GM18907 (cell line): ENCODE measurements at regions not wholly inside any gene's neighbourhood (a gene's known extent, or its start where the extent isn't known, plus 50 kb on each side); places are given as distances from the start of the nearest gene placed in this dataset.

ENCODE experiments used
- ATAC-seq: cut with Tn5 transposase; IDR thresholded peaks from one replicate; pipeline ENCODE4 v1.9.1; 2021; ENCODE audit warnings: mild to moderate bottlenecking, moderate library complexity; ENCODE audit not compliant: unreplicated experiment

GRCh38 chr13:50585674-50586413 is 257.6 kb downstream of the DLEU7 start:
- ATAC-seq = no peak

GRCh38 chr13:50586414-50587083 is 256.9 kb downstream of the DLEU7 start:
- ATAC-seq = no peak

DNA sequence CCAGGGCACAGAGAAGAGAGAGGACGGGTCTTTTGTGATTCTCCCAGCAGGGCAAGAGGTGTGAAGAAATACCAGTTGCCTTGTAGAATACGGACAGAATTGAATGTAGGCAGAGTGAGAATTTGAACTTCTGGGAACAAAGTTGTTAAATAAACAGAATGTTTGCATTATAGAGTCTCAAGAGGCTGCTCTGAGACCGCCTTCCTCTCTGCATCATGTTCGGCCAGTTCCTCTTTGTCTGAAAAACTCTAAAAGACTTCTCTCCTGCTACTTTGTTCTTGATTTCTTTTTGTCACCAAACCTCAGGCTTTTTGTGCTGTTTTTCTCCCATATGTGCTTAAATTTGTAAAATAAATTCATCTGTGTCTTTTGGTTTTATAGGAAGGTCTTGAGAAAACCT is 256.4 kb downstream of the DLEU7 start:
- no peak for ATAC-seq

DNA sequence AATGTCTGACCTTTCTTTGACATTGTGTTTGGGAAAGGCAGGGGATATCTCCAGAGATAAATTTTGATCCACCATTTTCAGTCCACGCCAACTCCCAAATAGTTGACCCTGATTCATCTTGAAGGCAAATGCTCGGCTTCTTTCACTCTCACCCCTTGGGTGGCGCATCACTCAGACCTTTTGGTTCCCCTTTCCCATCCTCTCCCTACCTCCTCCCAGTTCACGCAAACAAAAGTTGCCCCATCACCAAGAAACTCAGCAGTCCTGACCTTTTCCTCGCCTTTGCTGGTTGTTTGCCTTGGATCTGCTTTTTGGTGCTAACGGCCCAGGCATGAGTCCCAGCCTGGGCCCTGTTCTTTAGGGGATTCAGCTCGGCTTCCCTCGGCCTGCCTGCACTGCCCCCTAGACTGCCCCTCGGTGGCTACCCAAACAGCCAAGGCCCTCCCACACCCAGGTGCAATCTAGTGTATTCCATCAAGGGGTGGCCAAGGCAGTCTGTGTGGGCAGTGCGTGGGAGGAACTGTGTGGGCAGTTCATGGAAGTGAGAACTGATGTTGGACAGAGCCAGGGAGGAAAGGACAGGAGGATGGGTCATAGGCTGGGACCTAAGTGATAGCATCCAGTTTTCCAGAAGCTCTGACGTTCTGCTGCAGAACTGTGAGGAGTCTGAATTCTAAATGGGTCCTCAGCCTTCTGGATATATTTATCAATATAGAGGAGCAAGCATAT is 255.7 kb downstream of the DLEU7 start:
- no peak for ATAC-seq

DNA sequence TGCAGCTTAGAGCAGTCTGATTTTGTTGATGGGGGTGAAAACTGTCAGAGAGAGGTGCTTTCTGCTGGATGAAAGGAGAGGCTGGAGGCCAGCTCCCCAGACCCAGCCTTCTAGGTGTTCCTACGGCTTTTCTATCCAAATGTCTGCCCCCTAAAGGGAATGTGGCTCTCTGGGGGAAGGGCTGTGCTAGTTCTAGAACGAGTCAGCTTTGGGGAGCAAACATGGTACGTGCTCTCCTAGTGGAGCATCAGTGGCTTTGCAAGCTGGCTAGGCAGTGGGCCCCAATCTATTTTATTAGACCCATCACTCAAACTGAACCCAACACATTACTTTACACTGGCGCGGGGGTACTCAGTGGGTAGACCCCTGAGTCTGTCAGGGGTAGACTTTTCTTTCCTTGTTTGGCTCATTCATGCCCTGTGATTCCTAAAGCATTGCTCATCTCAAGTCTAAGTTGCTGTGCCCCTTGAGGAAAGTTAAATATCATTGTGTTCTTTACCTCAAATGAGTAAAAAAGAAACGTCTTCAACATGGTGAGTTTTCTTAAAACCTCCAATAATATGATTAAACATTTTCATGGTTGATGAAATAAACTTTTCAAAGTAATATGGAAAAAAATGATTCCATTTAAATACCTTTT is 254.9 kb downstream of the DLEU7 start:
- no peak for ATAC-seq

GRCh38 chr13:50589139-50589538 is 254.4 kb downstream of the DLEU7 start:
- ATAC-seq = no peak

GRCh38 chr13:50589651-50590054 is 253.8 kb downstream of the DLEU7 start:
- no peak for ATAC-seq

- no peak for ATAC-seq
Measured at GRCh38 chr13:50592412-50593155, 250.9 kb downstream of the DLEU7 start.

- no peak for ATAC-seq
Measured at GRCh38 chr13:50593207-50593606, 250.3 kb downstream of the DLEU7 start.

DNA sequence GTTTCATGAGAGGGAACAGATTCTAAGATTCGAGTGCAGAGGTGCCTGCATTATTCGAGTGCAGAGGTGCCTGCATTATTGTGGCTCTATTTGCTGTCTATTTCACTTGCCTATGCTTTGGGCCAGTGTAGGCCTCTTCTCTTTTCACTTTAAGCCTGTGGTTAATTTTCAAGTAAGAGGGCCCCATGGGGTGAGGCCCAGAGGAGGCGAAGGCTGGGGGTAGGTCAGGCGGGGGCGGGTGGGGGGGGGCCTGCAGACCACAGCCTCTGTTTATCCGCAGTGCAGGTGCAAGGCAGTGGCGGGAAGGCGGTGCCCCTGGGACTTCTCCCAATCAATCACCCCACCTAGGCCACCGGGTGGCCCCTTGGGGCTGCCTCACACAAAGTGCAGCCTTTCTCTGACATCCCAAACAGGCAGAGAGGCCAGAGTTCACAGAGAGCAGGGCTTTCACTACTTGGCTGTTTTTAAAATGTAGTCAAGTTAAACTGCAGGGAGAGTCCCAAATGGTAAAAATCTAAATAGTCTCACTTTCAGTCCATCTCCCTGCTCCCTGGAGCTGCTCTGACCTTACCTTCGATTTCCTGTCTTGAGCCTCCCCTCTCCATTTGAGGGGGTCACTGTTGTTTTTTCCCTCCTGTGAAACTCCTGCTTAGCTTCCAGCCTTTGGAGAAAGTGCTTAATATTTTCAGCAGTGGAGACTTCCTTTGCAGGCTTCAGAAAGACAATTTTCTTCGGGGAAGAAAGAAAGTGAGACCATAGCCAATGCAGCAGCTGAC is 249.0 kb downstream of the DLEU7 start:
- ATAC-seq = peak; percentile 84

DNA sequence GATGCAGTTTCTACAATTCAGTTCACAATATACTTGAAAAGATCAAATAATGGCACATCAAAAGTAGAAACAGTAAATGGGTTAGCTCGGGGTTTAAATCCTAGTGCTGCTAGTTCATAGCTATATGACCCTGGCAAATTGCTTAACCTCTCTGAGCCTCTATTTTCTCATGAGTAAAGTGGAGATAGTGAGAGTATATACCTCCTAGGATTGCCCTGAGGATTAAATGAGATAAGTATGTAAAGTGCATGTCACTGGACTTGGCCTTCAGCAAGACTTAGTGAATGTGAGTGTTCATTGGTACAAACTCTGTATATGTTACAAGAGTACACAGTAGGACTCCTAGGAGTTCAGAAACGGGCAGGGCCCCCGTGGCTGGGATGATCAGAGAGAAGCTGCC is 248.3 kb downstream of the DLEU7 start:
- no peak for ATAC-seq

DNA sequence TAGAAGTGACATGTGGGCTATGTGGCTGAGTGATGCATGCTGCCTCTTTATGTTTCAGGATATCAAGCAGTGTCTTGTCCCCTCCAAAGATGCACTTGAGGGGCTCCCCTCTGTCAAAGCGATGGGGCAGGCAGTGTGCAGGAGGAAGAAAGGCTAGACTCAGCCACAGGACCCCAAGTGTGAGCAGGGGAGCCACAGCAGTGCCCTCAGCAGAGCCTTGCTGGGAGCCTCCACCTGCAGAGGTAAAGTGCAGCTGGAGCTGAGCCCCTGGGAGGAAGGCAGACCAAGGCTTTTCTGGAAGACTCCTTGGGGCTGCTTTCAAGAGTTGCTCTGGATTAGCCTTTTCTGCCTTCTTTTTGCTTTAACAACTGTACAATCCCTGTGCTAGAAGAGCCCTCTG is 247.3 kb downstream of the DLEU7 start:
- ATAC-seq = no peak

DNA sequence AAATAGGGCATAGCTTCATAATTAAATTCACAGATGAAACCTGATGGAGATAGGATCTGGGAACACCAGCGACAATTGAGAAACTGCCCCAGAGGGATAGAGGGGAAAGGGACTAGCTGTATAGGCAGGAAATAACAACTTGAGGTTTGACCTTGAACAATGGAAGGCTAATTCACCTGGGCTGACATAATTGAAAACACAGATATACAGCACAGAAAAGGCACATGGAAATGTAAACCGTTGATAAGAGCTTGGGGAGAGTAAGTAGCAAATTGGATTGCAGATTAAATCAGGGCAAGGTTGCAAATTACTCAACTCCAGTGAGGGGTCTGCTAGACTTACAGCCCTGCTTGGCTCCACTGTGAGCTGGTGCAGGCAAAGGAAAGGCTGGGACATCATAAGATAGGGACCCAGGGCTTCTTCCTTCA is 246.7 kb downstream of the DLEU7 start:
- no peak for ATAC-seq

DNA sequence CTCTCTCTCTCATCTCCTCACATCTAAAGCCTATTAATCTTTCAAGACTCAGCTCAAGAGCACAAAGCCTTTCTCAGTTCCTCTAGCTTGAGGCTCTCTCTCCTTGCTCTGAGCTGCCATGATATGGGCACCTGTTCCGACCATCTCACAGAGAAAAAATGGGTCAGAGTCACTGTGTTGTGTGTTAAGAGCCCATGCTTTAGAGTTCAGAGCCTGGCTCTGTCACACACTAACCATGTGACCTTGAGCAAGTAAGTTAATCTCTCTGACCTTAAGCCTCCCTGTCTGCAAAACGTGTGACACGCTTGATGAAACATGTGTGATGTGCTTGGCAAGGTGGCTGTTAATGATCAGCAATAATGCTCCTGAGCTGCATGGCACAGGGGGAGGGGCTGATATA is 245.2 kb downstream of the DLEU7 start:
- peak; percentile 45 for ATAC-seq

DNA sequence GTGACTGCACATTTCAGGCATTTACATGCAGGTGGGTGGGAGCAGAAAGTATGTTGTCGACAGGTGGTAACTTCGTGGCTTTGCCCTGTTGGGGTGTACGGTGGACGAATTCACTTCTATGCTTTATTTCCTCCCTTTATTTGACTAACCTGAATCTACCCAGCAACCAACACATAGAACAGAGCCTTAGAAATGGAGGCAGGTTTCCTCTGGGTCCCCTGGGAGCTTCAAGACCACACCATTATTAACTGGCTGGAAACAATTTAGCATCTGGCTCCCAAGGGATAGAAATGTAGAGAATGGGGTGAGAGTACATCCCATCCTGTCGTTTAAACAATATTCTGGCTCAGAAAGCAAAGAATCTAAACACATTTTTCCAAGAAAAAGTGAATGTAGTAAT is 244.4 kb downstream of the DLEU7 start:
- no peak for ATAC-seq

DNA sequence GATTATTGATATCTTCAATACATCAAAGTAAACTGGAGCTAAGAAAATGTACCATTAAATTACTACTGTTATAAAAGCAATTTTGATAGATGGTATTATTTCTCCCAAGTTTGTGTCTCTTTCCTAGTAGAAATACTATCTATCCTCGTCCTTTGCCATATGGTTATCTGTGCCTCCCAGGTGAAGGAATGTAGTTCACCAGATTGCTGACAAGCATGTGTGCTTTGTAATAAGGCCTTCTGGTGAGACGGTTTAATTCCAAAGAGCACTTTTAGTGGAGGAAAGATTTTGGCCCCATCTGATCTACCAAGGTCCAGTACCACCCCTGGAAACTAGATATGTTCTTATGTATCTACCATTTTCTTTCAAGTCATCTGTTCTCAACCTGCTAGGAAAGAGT is 243.6 kb downstream of the DLEU7 start:
- ATAC-seq = no peak

DNA sequence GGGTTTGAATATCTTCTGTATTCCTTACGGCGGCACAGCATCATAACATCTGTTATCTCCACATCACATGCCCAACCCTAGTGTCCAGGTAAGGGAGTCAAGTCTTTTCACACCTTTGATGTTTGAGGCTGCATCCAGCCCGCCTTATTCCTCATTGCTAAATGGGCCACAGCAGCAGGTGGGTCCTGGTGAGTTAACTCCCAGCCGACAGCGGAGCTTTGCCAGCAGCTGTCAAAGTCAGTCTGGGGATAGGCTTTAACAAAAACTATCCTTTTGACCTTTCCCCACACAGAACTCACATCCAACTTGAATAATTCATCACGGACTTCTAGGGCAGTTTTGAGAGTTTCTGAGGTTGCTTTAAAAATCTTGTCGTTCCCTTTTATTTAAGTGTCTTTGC is 235.1 kb downstream of the DLEU7 start:
- ATAC-seq = no peak

GRCh38 chr13:50609011-50609410 is 234.5 kb downstream of the DLEU7 start:
- no peak for ATAC-seq

GRCh38 chr13:50610238-50610637 is 233.3 kb downstream of the DLEU7 start:
- no peak for ATAC-seq
